ENCODE measurements at regions not wholly inside any gene's neighbourhood (a gene's known extent, or its start where the extent isn't known, plus 50 kb on each side); places are given as distances from the start of the nearest gene placed in this dataset.

GRCh38 chr2:66704786-66705185 is 269.9 kb downstream of the MEIS1 start:
- Histone ChIP-seq H3K18ac (ENCODE audit: insufficient read length, low read depth, low read length) (no peak overlapping the region), H2BK12ac (ENCODE audit: insufficient read length, low read depth, low read length) (no peak overlapping the region), H3K4me1 (ENCODE audit: insufficient read depth, low read length) (peaks cover 2% of the 10 kb centered on the region), H3K79me1 (ENCODE audit: insufficient read depth, low read depth, low read length, poor library complexity, severe bottlenecking) (no peaks in the 10 kb centered on the region), H2AK5ac (ENCODE audit: insufficient read length, low read length) (no peak overlapping the region), H3K27ac (ENCODE audit: insufficient read length, low read depth, low read length) (no peak overlapping the region), H3K23me2 (ENCODE audit: insufficient read length, low read depth, low read length, poor library complexity, severe bottlenecking) (no peaks in the 10 kb centered on the region), H2BK15ac (ENCODE audit: low read depth, low read length) (no peak overlapping the region), H4K20me1 (ENCODE audit: control insufficient read depth, insufficient read depth, insufficient read length) (no peaks in the 10 kb centered on the region), H2BK5ac (ENCODE audit: insufficient read length, low read length) (no peak overlapping the region), H2BK120ac (ENCODE audit: low read depth, low read length, poor library complexity, severe bottlenecking) (no peak overlapping the region), H3K9me3 (ENCODE audit: control insufficient read depth, low read depth, low read length) (no peaks in the 10 kb centered on the region), H2BK20ac (ENCODE audit: low read depth, low read length, poor library complexity, severe bottlenecking) (no peak overlapping the region), H4K91ac (ENCODE audit: insufficient read length, low read depth, low read length) (no peak overlapping the region), H3K4me2 (ENCODE audit: insufficient read depth, insufficient read length, low read length) (no peak overlapping the region), H3K79me2 (ENCODE audit: insufficient read depth, low read length) (no peaks in the 10 kb centered on the region), H3K56ac (ENCODE audit: insufficient read length, low read depth, low read length) (no peak overlapping the region), H3T11ph (ENCODE audit: low read length) (no peak overlapping the region), H3K14ac (ENCODE audit: insufficient read depth, low read length) (no peak overlapping the region), H2AFZ (ENCODE audit: low read length) (no peak overlapping the region), H3K27me3 (ENCODE audit: insufficient read depth, low read length) (no peaks in the 10 kb centered on the region), H3K9ac (ENCODE audit: extremely low read depth, insufficient read length, low read length) (no peak overlapping the region), H4K8ac (replicated peaks; ENCODE audit: insufficient read length, low read depth, low read length) (no peak overlapping the region), H3K4ac (ENCODE audit: low read depth, low read length) (no peak overlapping the region), H3K23ac (ENCODE audit: insufficient read length, low read depth, low read length) (no peak overlapping the region), H4K5ac (ENCODE audit: insufficient read length, low read depth, low read length) (no peak overlapping the region)
- Mint-ChIP-seq H3K27me3 (ENCODE audit: low read depth) (no peaks in the 10 kb centered on the region), H3K36me3 (ENCODE audit: insufficient read depth in 1 of 3, low read depth in 3 of 3) (no peaks in the 10 kb centered on the region), H3K4me3 (no peak overlapping the region), H3K27ac (no peak overlapping the region), H3K9me3 (no peaks in the 10 kb centered on the region; a peak in 1 of 5 replicates), H3K4me1 (peaks cover 19 to 25% of the 10 kb centered on the region in 2 experiments)
- TF ChIP-seq CTCF (conservative IDR thresholded peaks at IDR 0.05), result no peak
- no peak for DNase-seq

Measured in H9 (cell line).